ACHN (cell line): ENCODE measurements at regions not wholly inside any gene's neighbourhood (a gene's known extent, or its start where the extent isn't known, plus 50 kb on each side); places are given as distances from the start of the nearest gene placed in this dataset.
"Not testable (repeated sequence)": the region's sequence is repeated elsewhere in the genome, so short reads cannot be mapped to it uniquely, and the experiment has no call there.

Source experiments
- DNase-seq: peaks from one replicate; pipeline ENCODE4 v3.0.0-alpha.2; 2015
- in situ Hi-C: cut with HindIII; loops from 2 replicates; pipeline ENCODE4 v1.10.0; 2017; ENCODE audit warnings: low sequenced_read_pairs, low pct_ligation_motif_present, low pct_unique_long_range_greater_than_20kb

GRCh38 chr17:63274146-63274545 lies 172.0 kb downstream of the CYB561 start:
- in situ Hi-C loops = no loop called here
- no peak for DNase-seq

- DNase-seq = peak; percentile 95
- in situ Hi-C loops = no loop called here
Observed at GRCh38 chr17:63275318-63275970, 170.7 kb downstream of the CYB561 start.

- DNase-seq = no peak
Observed at GRCh38 chr17:63275971-63276745, 169.9 kb downstream of the CYB561 start.

GRCh38 chr17:63276821-63277220 lies 169.3 kb downstream of the CYB561 start:
- in situ Hi-C loops = no loop called here
- DNase-seq = no peak

More at GRCh38 chr17:63275971-63276745, 169.9 kb downstream of the CYB561 start:
- in situ Hi-C loops = no loop called here

- in situ Hi-C loops = no loop called here
- DNase-seq = no peak
Observed at GRCh38 chr17:63277629-63278028, 168.5 kb downstream of the CYB561 start.

- in situ Hi-C loops = no loop called here
- DNase-seq = no peak
Observed at GRCh38 chr17:63278728-63279442, 167.2 kb downstream of the CYB561 start.

- in situ Hi-C loops = no loop called here
- no peak for DNase-seq
Observed at GRCh38 chr17:63279498-63280230, 166.4 kb downstream of the CYB561 start.

GRCh38 chr17:63282455-63282854 lies 163.7 kb downstream of the CYB561 start:
- no peak for DNase-seq
- in situ Hi-C loops = no loop called here

GRCh38 chr17:63285551-63285950 lies 160.6 kb downstream of the CYB561 start:
- in situ Hi-C loops = no loop called here
- no peak for DNase-seq

- in situ Hi-C loops = no loop called here
- no peak for DNase-seq
Observed at GRCh38 chr17:63286254-63286653, 159.9 kb downstream of the CYB561 start.

- DNase-seq, in situ Hi-C loops: not testable (repeated sequence)
Observed at GRCh38 chr17:63287006-63287405, 159.1 kb downstream of the CYB561 start.

GRCh38 chr17:63289931-63290330 lies 156.2 kb downstream of the CYB561 start:
- in situ Hi-C loops = no loop called here
- no peak for DNase-seq

- no peak for DNase-seq
- in situ Hi-C loops = no loop called here
Observed at GRCh38 chr17:63290351-63290750, 155.8 kb downstream of the CYB561 start.

- in situ Hi-C loops = no loop called here
- no peak for DNase-seq
Observed at GRCh38 chr17:63290784-63291183, 155.3 kb downstream of the CYB561 start.

GRCh38 chr17:63291258-63291657 lies 154.8 kb downstream of the CYB561 start:
- in situ Hi-C loops = no loop called here
- DNase-seq = no peak

GRCh38 chr17:63292421-63292820 lies 153.7 kb downstream of the CYB561 start:
- no peak for DNase-seq
- in situ Hi-C loops = no loop called here

GRCh38 chr17:63293323-63294075 lies 152.6 kb downstream of the CYB561 start:
- no peak for DNase-seq
- in situ Hi-C loops = no loop called here

GRCh38 chr17:63294776-63295175 lies 151.3 kb downstream of the CYB561 start:
- DNase-seq = no peak
- in situ Hi-C loops = no loop called here
